H9 (cell line): ENCODE measurements at regions not wholly inside any gene's neighbourhood (a gene's known extent, or its start where the extent isn't known, plus 50 kb on each side); places are given as distances from the start of the nearest gene placed in this dataset.

Experiments used
- DNase-seq: peaks from one replicate; pipeline ENCODE4 v3.0.0-alpha.2; 2017
- H2AFZ ChIP-seq: one replicate; pipeline ENCODE4 v1.6.1; 2013; ENCODE audit warnings: mild to moderate bottlenecking, low read length, control low read depth, moderate library complexity
- H2AK5ac ChIP-seq: 2 replicates; pipeline ENCODE4 v1.6.1; 2013; ENCODE audit warnings: low read length, control low read depth, mixed read lengths; ENCODE audit not compliant: insufficient read length
- H2BK120ac ChIP-seq: one replicate; pipeline ENCODE4 v1.6.1; 2013; ENCODE audit warnings: low read depth, mild to moderate bottlenecking, low read length, control low read depth, inconsistent platforms; ENCODE audit not compliant: poor library complexity, severe bottlenecking
- H2BK12ac ChIP-seq: 2 replicates; pipeline ENCODE4 v1.6.1; 2013; ENCODE audit warnings: low read length, control low read depth, mixed read lengths, low read depth; ENCODE audit not compliant: insufficient read length
- H2BK15ac ChIP-seq: 2 replicates; pipeline ENCODE4 v1.6.1; 2013; ENCODE audit warnings: low read depth, low read length, control low read depth
- H2BK20ac ChIP-seq: one replicate; pipeline ENCODE4 v1.6.1; 2013; ENCODE audit warnings: low read depth, mild to moderate bottlenecking, low read length, control low read depth, inconsistent platforms; ENCODE audit not compliant: poor library complexity, severe bottlenecking
- H2BK5ac ChIP-seq: 2 replicates; pipeline ENCODE4 v1.6.1; 2013; ENCODE audit warnings: low read length, control low read depth, mixed read lengths; ENCODE audit not compliant: insufficient read length
- H3K14ac ChIP-seq: 2 replicates; pipeline ENCODE4 v1.6.1; 2013; ENCODE audit warnings: low read length, control low read depth; ENCODE audit not compliant: insufficient read depth
- H3K18ac ChIP-seq: 2 replicates; pipeline ENCODE4 v1.6.1; 2013; ENCODE audit warnings: low read depth, mild to moderate bottlenecking, mixed read lengths, low read length, control low read depth; ENCODE audit not compliant: insufficient read length
- H3K23ac ChIP-seq: 2 replicates; pipeline ENCODE4 v1.6.1; 2013; ENCODE audit warnings: low read length, control low read depth, mixed read lengths, low read depth; ENCODE audit not compliant: insufficient read length
- H3K23me2 ChIP-seq: 2 replicates; pipeline ENCODE4 v1.6.1; 2013; ENCODE audit warnings: low read depth, mild to moderate bottlenecking, mixed read lengths, low read length, control low read depth; ENCODE audit not compliant: insufficient read length, poor library complexity, severe bottlenecking
- H3K27ac ChIP-seq: 2 replicates; pipeline ENCODE4 v1.5.1; 2013; ENCODE audit warnings: low read length, control low read depth, mixed read lengths, low read depth; ENCODE audit not compliant: insufficient read length
- H3K27me3 ChIP-seq: 2 replicates; pipeline ENCODE4 v1.6.1; 2013; ENCODE audit warnings: low read length, control low read depth, inconsistent platforms; ENCODE audit not compliant: insufficient read depth
- H3K4ac ChIP-seq: 2 replicates; pipeline ENCODE4 v1.6.1; 2013; ENCODE audit warnings: low read depth, mild to moderate bottlenecking, control low read depth, inconsistent platforms, low read length, moderate library complexity
- H3K4me1 ChIP-seq: 2 replicates; pipeline ENCODE4 v1.6.1; 2013; ENCODE audit warnings: low read length, control low read depth, inconsistent platforms; ENCODE audit not compliant: insufficient read depth
- H3K4me2 ChIP-seq: 2 replicates; pipeline ENCODE4 v1.6.1; 2013; ENCODE audit warnings: low read length, control low read depth, mixed read lengths; ENCODE audit not compliant: insufficient read length, insufficient read depth
- H3K56ac ChIP-seq: 2 replicates; pipeline ENCODE4 v1.6.1; 2013; ENCODE audit warnings: low read depth, mild to moderate bottlenecking, mixed read lengths, low read length, control low read depth; ENCODE audit not compliant: insufficient read length
- H3K79me1 ChIP-seq: 2 replicates; pipeline ENCODE4 v1.6.1; 2013; ENCODE audit warnings: low read depth, mild to moderate bottlenecking, moderate library complexity, low read length, control low read depth, inconsistent platforms; ENCODE audit not compliant: insufficient read depth, poor library complexity, severe bottlenecking
- H3K79me2 ChIP-seq: 2 replicates; pipeline ENCODE4 v1.6.1; 2013; ENCODE audit warnings: low read length, control low read depth, inconsistent platforms; ENCODE audit not compliant: insufficient read depth
- H3K9ac ChIP-seq: 2 replicates; pipeline ENCODE4 v1.6.1; 2013; ENCODE audit warnings: low read length, control low read depth, mixed read lengths; ENCODE audit not compliant: insufficient read length; ENCODE audit errors: extremely low read depth
- H3K9me3 ChIP-seq: one replicate; pipeline ENCODE4 v1.6.1; 2013; ENCODE audit warnings: low read depth, low read length, inconsistent platforms; ENCODE audit not compliant: control insufficient read depth
- H3T11ph ChIP-seq: one replicate; pipeline ENCODE4 v1.6.1; 2013; ENCODE audit warnings: mild to moderate bottlenecking, low read length, control low read depth, inconsistent platforms
- H4K20me1 ChIP-seq: one replicate; pipeline ENCODE4 v1.6.1; 2013; ENCODE audit not compliant: control insufficient read depth, insufficient read length, insufficient read depth
- H4K5ac ChIP-seq: 2 replicates; pipeline ENCODE4 v1.6.1; 2013; ENCODE audit warnings: low read depth, mild to moderate bottlenecking, mixed read lengths, low read length, control low read depth; ENCODE audit not compliant: insufficient read length
- H4K8ac ChIP-seq: replicated peaks from 2 replicates; pipeline ENCODE4 v1.6.1; 2013; ENCODE audit warnings: low read length, control low read depth, mixed read lengths, low read depth; ENCODE audit not compliant: insufficient read length
- H4K91ac ChIP-seq: 2 replicates; pipeline ENCODE4 v1.6.1; 2013; ENCODE audit warnings: low read depth, mild to moderate bottlenecking, moderate library complexity, mixed read lengths, low read length, control low read depth; ENCODE audit not compliant: insufficient read length
- H3K27ac Mint-ChIP-seq, 3 experiments: 2 replicates in 2 of 3; 3 replicates in 1 of 3; pipeline ENCODE4 v1.8.0; 2020 to 2021; ENCODE audit warnings: mixed read lengths in 3 of 3, mild to moderate bottlenecking in 1 of 3, moderate library complexity in 1 of 3
- H3K27me3 Mint-ChIP-seq: 2 replicates; pipeline ENCODE4 v1.8.0; 2021; ENCODE audit warnings: low read depth, mild to moderate bottlenecking, moderate library complexity, mixed read lengths
- H3K36me3 Mint-ChIP-seq, 3 experiments: 2 replicates in 2 of 3; 3 replicates in 1 of 3; pipeline ENCODE4 v1.8.0; 2020 to 2021; ENCODE audit warnings: low read depth in 3 of 3, mixed read lengths in 3 of 3; ENCODE audit not compliant: insufficient read depth in 1 of 3
- H3K4me1 Mint-ChIP-seq, 2 experiments: 2 replicates each; pipeline ENCODE4 v1.8.0; 2020; ENCODE audit warnings: mixed read lengths in 2 of 2
- H3K4me3 Mint-ChIP-seq, 2 experiments: 2 replicates in 1 of 2; 3 replicates in 1 of 2; pipeline ENCODE4 v1.8.0; 2020 to 2021; ENCODE audit warnings: mild to moderate bottlenecking in 2 of 2, mixed read lengths in 2 of 2, moderate library complexity in 1 of 2
- H3K9me3 Mint-ChIP-seq, 2 experiments: 2 replicates in 1 of 2; 3 replicates in 1 of 2; pipeline ENCODE4 v1.8.0; 2020; ENCODE audit warnings: mild to moderate bottlenecking in 2 of 2, mixed read lengths in 2 of 2, moderate library complexity in 1 of 2
- CTCF ChIP-seq: fragments of 200-600 bp; sonication (generic); conservative IDR thresholded peaks from 3 replicates; pipeline ENCODE4 v1.8.0; 2021; ENCODE audit warnings: antibody characterized with exemption, mild to moderate bottlenecking
- WGBS: extraction: QIAGEN DNeasy Blood & Tissue Kit; methylation state at CpG from one replicate; pipeline ENCODE4 v1.1.7; 2013; ENCODE audit warnings: missing lambda C conversion rate, low lambda C conversion rate, mixed read lengths; ENCODE audit not compliant: insufficient read length; ENCODE audit errors: extremely low coverage; 5-methylcytosine and 5-hydroxymethylcytosine counted together

DNA sequence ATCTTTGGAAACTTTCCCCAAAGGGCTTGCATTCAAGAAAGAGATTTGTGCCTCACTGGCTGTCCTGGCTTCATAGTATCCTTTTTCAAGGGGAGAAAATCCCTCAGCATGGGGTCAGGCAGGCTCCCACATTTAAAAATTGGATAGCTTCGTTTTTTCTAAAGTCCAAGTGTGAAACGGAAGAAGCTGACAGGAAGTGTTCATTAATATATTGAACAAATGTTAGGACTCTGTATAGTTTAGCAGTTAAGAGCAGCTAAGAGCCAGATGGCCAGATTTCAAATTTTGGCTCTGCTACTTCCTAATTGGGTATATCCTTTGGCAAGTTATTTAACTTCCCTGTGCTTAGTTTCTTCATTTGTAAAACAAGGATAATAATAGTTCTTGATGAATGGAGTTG, 354.9 kb upstream of the FAT3 start:
- H2BK20ac ChIP-seq = no peak overlapping the region
- H3K4me1 Mint-ChIP-seq = peaks cover 6 to 9% of the 10 kb centered on the region in 2 experiments
- no peak overlapping the region for H3K4me2 ChIP-seq

More for the DNA sequence above, 354.9 kb upstream of the FAT3 start:
- no peaks in the 10 kb centered on the region for H3K79me2 ChIP-seq
- no peak overlapping the region for H4K8ac ChIP-seq
- H3K27me3 ChIP-seq = no peaks in the 10 kb centered on the region
- no peak overlapping the region for H3T11ph ChIP-seq
- H2BK12ac ChIP-seq = no peak overlapping the region
- no peaks in the 10 kb centered on the region for H4K20me1 ChIP-seq
- no peak overlapping the region for H2BK120ac ChIP-seq
- H2BK15ac ChIP-seq = no peak overlapping the region
- no CpG with 5 or more reads among the region's 2 CpGs for WGBS
- H3K27ac ChIP-seq = no peak overlapping the region
- H3K56ac ChIP-seq = no peak overlapping the region
- no peaks in the 10 kb centered on the region for H3K36me3 Mint-ChIP-seq
- H3K4me3 Mint-ChIP-seq = no peak overlapping the region
- H3K23ac ChIP-seq = no peak overlapping the region
- no peak overlapping the region for H3K4ac ChIP-seq
- H2BK5ac ChIP-seq = no peak overlapping the region
- no peak overlapping the region for H4K5ac ChIP-seq
- H3K27ac Mint-ChIP-seq = no peak overlapping the region; a peak in 1 of 7 replicates
- H3K9me3 Mint-ChIP-seq = no peaks in the 10 kb centered on the region
- no peaks in the 10 kb centered on the region for H3K9me3 ChIP-seq
- no peak overlapping the region for H2AK5ac ChIP-seq
- no peak overlapping the region for H4K91ac ChIP-seq
- H3K18ac ChIP-seq = no peak overlapping the region
- no peak overlapping the region for H2AFZ ChIP-seq
- no peak overlapping the region for H3K14ac ChIP-seq
- H3K27me3 Mint-ChIP-seq = no peaks in the 10 kb centered on the region
- no peak overlapping the region for H3K9ac ChIP-seq
- no peak for TF ChIP-seq CTCF
- no peaks in the 10 kb centered on the region for H3K79me1 ChIP-seq
- peaks cover 4% of the 10 kb centered on the region for H3K4me1 ChIP-seq
- H3K23me2 ChIP-seq = no peaks in the 10 kb centered on the region
- DNase-seq = no peak
